Adrenal gland (tissue), 9 donors: ENCODE measurements at regions not wholly inside any gene's neighbourhood (a gene's known extent, or its start where the extent isn't known, plus 50 kb on each side); places are given as distances from the start of the nearest gene placed in this dataset.

Experiments
- DNase-seq, 7 donors: peaks; one replicate each; pipeline ENCODE4 v3.0.0-alpha.2; 2019 to 2020
- H3K27ac ChIP-seq, 5 donors: fragments of 200-600 bp; sonication (generic) in 4 of 5; 1 replicate in 3 of 5; 2 replicates in 2 of 5; pipeline versions ENCODE4 v1.5.1 to v1.8.0; 2016 to 2020; ENCODE audit warnings: mild to moderate bottlenecking in 1 of 5
- H3K27me3 ChIP-seq: fragments of 200-600 bp; 2 replicates; pipeline ENCODE4 v1.8.0; 2021
- H3K36me3 ChIP-seq, 2 donors: fragments of 200-600 bp; replicated peaks in 1 of 2; 1 replicate in 1 of 2; 2 replicates in 1 of 2; pipeline versions ENCODE4 v1.5.1 to v1.8.0; 2018 to 2022
- H3K4me1 ChIP-seq, 2 donors: fragments of 200-600 bp; replicated peaks in 1 of 2; 1 replicate in 1 of 2; 2 replicates in 1 of 2; pipeline versions ENCODE4 v1.5.1 to v1.8.0; 2018 to 2021
- H3K4me3 ChIP-seq, 4 donors: fragments of 200-600 bp; sonication (generic) in 3 of 4; one replicate each; pipeline ENCODE4 v1.5.1; 2016 to 2018
- H3K9me3 ChIP-seq, 3 donors: fragments of 200-600 bp; sonication (generic) in 1 of 3; replicated peaks in 1 of 3; 1 replicate in 2 of 3; 2 replicates in 1 of 3; pipeline versions ENCODE4 v1.5.1 to v1.8.0; 2016 to 2021
- CTCF ChIP-seq, 6 experiments: fragments of 450-650 bp in 4 of 6; fragments of 200-600 bp in 2 of 6; sonication (generic) in 1 of 6; IDR thresholded peaks; 1 replicate in 5 of 6; 2 replicates in 1 of 6; pipeline versions ENCODE4 v1.5.1 to v1.8.0; 2016 to 2021; ENCODE audit warnings: antibody characterized with exemption in 6 of 6, mild to moderate bottlenecking in 2 of 6, moderate library complexity in 1 of 6
- POLR2A ChIP-seq, 2 donors: fragments of 450-650 bp; IDR thresholded peaks; one replicate each; pipeline ENCODE4 v1.6.1; 2017; ENCODE audit warnings: antibody characterized with exemption in 2 of 2, mild to moderate bottlenecking in 2 of 2, moderate library complexity in 1 of 2
- WGBS, 4 donors: extraction: QIAGEN DNeasy Blood & Tissue Kit in 2 of 4; methylation state at CpG; one replicate each; pipeline versions ENCODE4 v1.1.5 to v1.1.7; 2013 to 2017; 5-methylcytosine and 5-hydroxymethylcytosine counted together
- intact Hi-C, 2 donors: fragments of 100-400 bp; cut with DNase I; formaldehyde crosslinking; loops; one replicate each; pipeline versions ENCODE4 v1.14.1 to v1.15.0; 2022 to 2023
- donor health status: healthy with polysubstance abuse.
- donor health status: Bipolar disorder and iron deficiency.
- donor health status: DM: yes; HTN: yes; CAD: no.
- donor health status: DM: no; HTN: no; CAD: no.
- donor health status: DM: no; HTN: no; CAD: no.

GRCh38 chr10:43754569-43755260, 106.0 kb upstream of the ZNF32 start:
- intact Hi-C loops = no loop called here
- no peaks in the 10 kb centered on the region for H3K9me3 ChIP-seq
- H3K27me3 ChIP-seq = no peaks in the 10 kb centered on the region
- 85 to 91% (median 88%) methylated on average over 8 of the region's 8 CpGs for WGBS, 4 donors
- TF ChIP-seq CTCF (IDR thresholded peaks at IDR 0.05) (no peak), POLR2A (IDR thresholded peaks at IDR 0.05) (no peak)
- no peak for DNase-seq
- no peak overlapping the region for H3K4me3 ChIP-seq
- no peak overlapping the region for H3K27ac ChIP-seq
- H3K36me3 ChIP-seq = no peaks in the 10 kb centered on the region
- H3K4me1 ChIP-seq = no peaks in the 10 kb centered on the region

GRCh38 chr10:43753397-43754061, 104.8 kb upstream of the ZNF32 start:
- intact Hi-C loops = no loop called here
- no peak for DNase-seq
- H3K36me3 ChIP-seq = no peaks in the 10 kb centered on the region
- H3K4me1 ChIP-seq = no peaks in the 10 kb centered on the region
- WGBS, 4 donors = 86 to 93% (median 90%) methylated on average over 13 to 18 of the region's 18 CpGs
- H3K27me3 ChIP-seq = no peaks in the 10 kb centered on the region
- no peak overlapping the region for H3K4me3 ChIP-seq
- no peaks in the 10 kb centered on the region for H3K9me3 ChIP-seq
- no peak overlapping the region for H3K27ac ChIP-seq
- TF ChIP-seq CTCF (IDR thresholded peaks at IDR 0.05) (no peak), POLR2A (IDR thresholded peaks at IDR 0.05) (no peak)

- no peaks in the 10 kb centered on the region for H3K36me3 ChIP-seq
- no peak overlapping the region for H3K27ac ChIP-seq
- no peak for TF ChIP-seq CTCF (IDR thresholded peaks at IDR 0.05)
- H3K27me3 ChIP-seq = no peaks in the 10 kb centered on the region
- H3K4me3 ChIP-seq = no peak overlapping the region
- intact Hi-C loops = no loop called here
- no peaks in the 10 kb centered on the region for H3K4me1 ChIP-seq
- no peaks in the 10 kb centered on the region for H3K9me3 ChIP-seq
- DNase-seq = no peak
- 69 to 100% (median 80%) methylated on average over 1 of the region's 1 CpG for WGBS, 4 donors
These were observed 104.0 kb upstream of the ZNF32 start for GRCh38 chr10:43752682-43753081.

GRCh38 chr10:43751646-43752045, 103.0 kb upstream of the ZNF32 start:
- no peak overlapping the region for H3K27ac ChIP-seq
- no peak for TF ChIP-seq CTCF (IDR thresholded peaks at IDR 0.05)
- no peaks in the 10 kb centered on the region for H3K9me3 ChIP-seq
- H3K27me3 ChIP-seq = no peaks in the 10 kb centered on the region
- no peak for DNase-seq
- H3K4me1 ChIP-seq = no peaks in the 10 kb centered on the region
- 40 to 95% (median 89%) methylated on average over 1 to 5 of the region's 5 CpGs for WGBS, 4 donors
- H3K4me3 ChIP-seq = no peak overlapping the region
- H3K36me3 ChIP-seq = no peaks in the 10 kb centered on the region
- intact Hi-C loops = no loop called here
